WTC11 (cell line): ENCODE measurements at regions not wholly inside any gene's neighbourhood (a gene's known extent, or its start where the extent isn't known, plus 50 kb on each side); places are given as distances from the start of the nearest gene placed in this dataset.

Experiments used
- ATAC-seq: fragments of 200-7000 bp; cut with Tn5 transposase; 2 replicates; pipeline ENCODE4 v1.10.0; 2021; ENCODE audit warnings: mild to moderate bottlenecking, moderate library complexity
- CTCF ChIA-PET: fragments of 300-600 bp; sonication (Branson Sonifier 250); formaldehyde crosslinking; loops from one replicate; lab custom pipeline; 2021; ENCODE audit warnings: antibody characterized with exemption; lab: Charles Lee
- POLR2A ChIA-PET: fragments of 350-600 bp; sonication (Branson Sonifier 250); formaldehyde crosslinking; loops from one replicate; lab custom pipeline; 2021; ENCODE audit warnings: antibody characterized with exemption; lab: Charles Lee
- DNase-seq: peaks from one replicate; pipeline ENCODE4 v3.0.0; 2021; ENCODE audit warnings: low spot score
- H3K27ac Mint-ChIP-seq: 2 replicates; pipeline ENCODE4 v1.8.0; 2021; ENCODE audit warnings: mixed read lengths
- H3K27me3 Mint-ChIP-seq: 2 replicates; pipeline ENCODE4 v1.8.0; 2021; ENCODE audit warnings: low read depth, mild to moderate bottlenecking, moderate library complexity, mixed read lengths
- H3K36me3 Mint-ChIP-seq: 2 replicates; pipeline ENCODE4 v1.8.0; 2021; ENCODE audit warnings: mixed read lengths
- H3K4me1 Mint-ChIP-seq: 2 replicates; pipeline ENCODE4 v1.8.0; 2022; ENCODE audit warnings: mixed read lengths
- H3K4me3 Mint-ChIP-seq: 2 replicates; pipeline ENCODE4 v1.8.0; 2021; ENCODE audit warnings: mild to moderate bottlenecking, moderate library complexity, mixed read lengths
- H3K9me3 Mint-ChIP-seq: 2 replicates; pipeline ENCODE4 v1.8.0; 2021; ENCODE audit warnings: mixed read lengths
- ARID4B ChIP-seq: sonication (generic); formaldehyde crosslinking; IDR thresholded peaks from 2 replicates; pipeline ENCODE4 v1.8.0; 2023; ENCODE audit warnings: missing genetic modification reagents, mild to moderate bottlenecking, borderline replicate concordance
- ATF3 ChIP-seq: sonication (generic); formaldehyde crosslinking; conservative IDR thresholded peaks from 2 replicates; pipeline ENCODE4 v1.8.1; 2022; ENCODE audit warnings: mild to moderate bottlenecking, missing genetic modification reagents
- CBFB ChIP-seq: sonication (generic); formaldehyde crosslinking; IDR thresholded peaks from 2 replicates; pipeline ENCODE4 v1.8.1; 2022; ENCODE audit warnings: mild to moderate bottlenecking, low read depth, missing genetic modification reagents
- CREB1 ChIP-seq: sonication (generic); formaldehyde crosslinking; IDR thresholded peaks from 2 replicates; pipeline ENCODE4 v1.8.0; 2023; ENCODE audit warnings: mild to moderate bottlenecking, missing genetic modification reagents
- E2F1 ChIP-seq: sonication (generic); formaldehyde crosslinking; IDR thresholded peaks from 2 replicates; pipeline ENCODE4 v1.8.0; 2022; ENCODE audit warnings: mild to moderate bottlenecking, missing genetic modification reagents
- EMX1 ChIP-seq: fragments of 250-450 bp; sonication (Bioruptor Pico); IDR thresholded peaks from 2 replicates; pipeline ENCODE4 v1.8.0; 2021; ENCODE audit warnings: mild to moderate bottlenecking
- FOXK1 ChIP-seq: sonication (generic); formaldehyde crosslinking; IDR thresholded peaks from 2 replicates; pipeline ENCODE4 v1.8.0; 2022; ENCODE audit warnings: mild to moderate bottlenecking, moderate library complexity, missing genetic modification reagents
- FOXP4 ChIP-seq: sonication (generic); formaldehyde crosslinking; IDR thresholded peaks from 2 replicates; pipeline ENCODE4 v1.8.0; 2022; ENCODE audit warnings: mild to moderate bottlenecking, missing genetic modification reagents
- HMGA2 ChIP-seq: fragments of 250-450 bp; sonication (Bioruptor Pico); IDR thresholded peaks from 2 replicates; pipeline ENCODE4 v1.4.0; 2021; ENCODE audit warnings: mild to moderate bottlenecking, moderate library complexity
- KAT7 ChIP-seq: sonication (generic); formaldehyde crosslinking; IDR thresholded peaks from 2 replicates; pipeline ENCODE4 v1.8.1; 2023; ENCODE audit warnings: missing genetic modification reagents, mild to moderate bottlenecking, borderline replicate concordance
- NR3C1 ChIP-seq: sonication (generic); formaldehyde crosslinking; conservative IDR thresholded peaks from 2 replicates; pipeline ENCODE4 v1.8.1; 2023; ENCODE audit warnings: low read depth, mild to moderate bottlenecking, missing genetic modification reagents
- PRDM15 ChIP-seq: sonication (generic); formaldehyde crosslinking; IDR thresholded peaks from 2 replicates; pipeline ENCODE4 v1.8.0; 2022; ENCODE audit warnings: missing genetic modification reagents
- ZNF121 ChIP-seq: sonication (generic); formaldehyde crosslinking; IDR thresholded peaks from 2 replicates; pipeline ENCODE4 v1.8.0; 2023; ENCODE audit warnings: missing genetic modification reagents
- ZNF425 ChIP-seq: fragments of 250-450 bp; sonication (Bioruptor Pico); conservative IDR thresholded peaks from 2 replicates; pipeline ENCODE4 v1.9.0; 2021; ENCODE audit warnings: mild to moderate bottlenecking
- ZNF512 ChIP-seq: sonication (generic); formaldehyde crosslinking; IDR thresholded peaks from 2 replicates; pipeline ENCODE4 v1.8.1; 2022; ENCODE audit warnings: missing genetic modification reagents, borderline replicate concordance

GRCh38 chr2:201966691-201967438 lies 66.8 kb upstream of the FZD7 start:
- peaks cover 76% of the 10 kb centered on the region for H3K4me1 Mint-ChIP-seq
- DNase-seq = no peak
- no peak; the same call in 1 of the 2 replicates for ATAC-seq
- H3K4me3 Mint-ChIP-seq = no peak overlapping the region
- H3K9me3 Mint-ChIP-seq = no peaks in the 10 kb centered on the region
- no peaks in the 10 kb centered on the region for H3K27me3 Mint-ChIP-seq
- POLR2A ChIA-PET = interaction anchor here (1.0 kb wide), 1 partner anchor 11 kb away, joined by 3 read pairs; no protein-coding TSS in a partner anchor
- H3K36me3 Mint-ChIP-seq = peaks cover 17% of the 10 kb centered on the region
- H3K27ac Mint-ChIP-seq = peak overlapping the region; percentile 62
- TF ChIP-seq EMX1 (CRISPR knock-in tag) = no peak
- TF ChIP-seq CBFB = no peak
- no peak for TF ChIP-seq ATF3 (CRISPR knock-in tag)
- TF ChIP-seq NR3C1 (CRISPR knock-in tag) = no peak
- no peak for TF ChIP-seq ARID4B (CRISPR knock-in tag)
- no peak for TF ChIP-seq E2F1 (CRISPR knock-in tag)
- TF ChIP-seq PRDM15 = 0 out of 2 replicates have a peak, but pooled peaks have one; percentile 34
- no peak for TF ChIP-seq CREB1
- no peak for TF ChIP-seq HMGA2 (CRISPR knock-in tag)
- TF ChIP-seq KAT7 (CRISPR knock-in tag) = no peak
- no peak for TF ChIP-seq FOXK1 (CRISPR knock-in tag)
- 0 out of 2 replicates have a peak, but pooled peaks have one; percentile 20 for TF ChIP-seq ZNF121 (CRISPR knock-in tag)
- CTCF ChIA-PET = interaction anchor here (1.1 kb wide), 1 partner anchor 39 kb away, joined by 3 read pairs; no protein-coding TSS in a partner anchor

GRCh38 chr2:201968050-201968449 lies 65.6 kb upstream of the FZD7 start:
- Mint-ChIP-seq H3K9me3 (no peaks in the 10 kb centered on the region), H3K4me1 (peaks cover 78% of the 10 kb centered on the region), H3K27me3 (no peaks in the 10 kb centered on the region), H3K36me3 (peaks cover 17% of the 10 kb centered on the region), H3K27ac (peak overlapping the region; percentile 55), H3K4me3 (no peak overlapping the region)
- CTCF ChIA-PET = interaction anchor here (0.6 kb wide), 1 partner anchor 10 kb away, joined by 3 read pairs; no protein-coding TSS in a partner anchor
- POLR2A ChIA-PET = interaction anchor here (1.0 kb wide), 1 partner anchor 12 kb away, joined by 3 read pairs; no protein-coding TSS in a partner anchor
- ATAC-seq = no peak
- no peak for DNase-seq
- no peak for TF ChIP-seq FOXP4 (CRISPR knock-in tag)
- TF ChIP-seq ZNF425 (CRISPR knock-in tag) = no peak
- no peak for TF ChIP-seq ZNF512 (CRISPR knock-in tag)
